Tibial nerve (tissue), 4 donors: ENCODE measurements at regions not wholly inside any gene's neighbourhood (a gene's known extent, or its start where the extent isn't known, plus 50 kb on each side); places are given as distances from the start of the nearest gene placed in this dataset.

Experiments
- DNase-seq, 2 donors: peaks; one replicate each; pipeline ENCODE4 v3.0.0-alpha.2; 2019; ENCODE audit warnings: low spot score in 2 of 2
- H3K27ac ChIP-seq, 4 donors: fragments of 200-600 bp; sonication (generic) in 3 of 4; one replicate each; pipeline ENCODE4 v1.5.1; 2017 to 2019; ENCODE audit warnings: mild to moderate bottlenecking in 1 of 4
- H3K27me3 ChIP-seq, 2 donors: fragments of 200-600 bp; sonication (generic) in 1 of 2; one replicate each; pipeline versions ENCODE4 v1.5.1 to v1.6.0; 2017 to 2019
- H3K36me3 ChIP-seq, 3 donors: fragments of 200-600 bp; sonication (generic); one replicate each; pipeline ENCODE4 v1.5.1; 2018 to 2019
- H3K4me1 ChIP-seq, 4 donors: fragments of 200-600 bp; sonication (generic) in 3 of 4; one replicate each; pipeline ENCODE4 v1.5.1; 2017 to 2019
- H3K4me3 ChIP-seq, 4 donors: fragments of 200-600 bp; sonication (generic) in 3 of 4; one replicate each; pipeline ENCODE4 v1.5.1; 2017 to 2019; ENCODE audit warnings: mild to moderate bottlenecking in 1 of 4, moderate library complexity in 1 of 4
- H3K9me3 ChIP-seq, 4 donors: fragments of 200-600 bp; sonication (generic) in 3 of 4; one replicate each; pipeline ENCODE4 v1.5.1; 2017 to 2019
- EP300 ChIP-seq, 2 donors: sonication (generic); formaldehyde crosslinking; IDR thresholded peaks; one replicate each; pipeline ENCODE4 v1.6.1; 2017; ENCODE audit warnings: antibody characterized with exemption in 2 of 2, mild to moderate bottlenecking in 1 of 2
- POLR2A ChIP-seq, 2 donors: fragments of 450-650 bp; IDR thresholded peaks; one replicate each; pipeline ENCODE4 v1.6.1; 2017; ENCODE audit warnings: antibody characterized with exemption in 2 of 2, mild to moderate bottlenecking in 2 of 2, moderate library complexity in 2 of 2
- WGBS, 2 donors: methylation state at CpG; one replicate each; pipeline ENCODE4 v1.1.5; 2018; 5-methylcytosine and 5-hydroxymethylcytosine counted together
- TF ChIP-seq, protein P1 (sequence below), 5 experiments: fragments of 200-600 bp in 3 of 5; fragments of 450-650 bp in 2 of 5; sonication (generic) in 3 of 5; IDR thresholded peaks; one replicate each; pipeline ENCODE4 v1.5.1; 2016 to 2019; ENCODE audit warnings: antibody characterized with exemption in 5 of 5, mild to moderate bottlenecking in 3 of 5, moderate library complexity in 2 of 5

DNA sequence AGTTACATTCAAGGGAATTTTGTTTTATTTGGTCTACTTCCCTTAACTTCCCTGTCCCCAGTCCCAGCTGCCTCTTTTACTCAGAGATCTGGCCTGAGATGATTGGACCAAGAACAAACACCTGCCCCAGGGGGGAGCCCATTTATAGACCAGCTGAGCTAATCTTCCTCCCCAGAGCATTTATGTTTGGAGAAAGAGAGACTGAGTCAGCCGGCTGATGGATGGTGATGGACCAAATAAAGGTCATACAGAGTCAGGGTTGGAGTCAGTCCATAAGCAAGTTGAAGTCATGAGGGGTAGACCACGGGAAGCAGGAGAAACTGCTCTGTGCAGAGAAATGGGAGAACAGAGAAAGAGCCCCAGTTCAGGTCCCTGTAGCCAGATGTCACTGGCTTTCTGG is 77.7 kb downstream of the TMEM174 start:
- Histone ChIP-seq H3K27me3 (no peaks in the 10 kb centered on the region), H3K4me1 (peaks cover 0 to 16% (median 0%) of the 10 kb centered on the region in 4 donors), H3K36me3 (no peaks in the 10 kb centered on the region), H3K9me3 (no peaks in the 10 kb centered on the region), H3K4me3 (no peak overlapping the region), H3K27ac (no peak overlapping the region)
- 39 to 56% methylated on average over 2 of the region's 2 CpGs for WGBS, 2 donors
- TF ChIP-seq POLR2A (IDR thresholded peaks at IDR 0.05) (no peak), EP300 (IDR thresholded peaks at IDR 0.05) (no peak)
- TF ChIP-seq, protein P1, sequence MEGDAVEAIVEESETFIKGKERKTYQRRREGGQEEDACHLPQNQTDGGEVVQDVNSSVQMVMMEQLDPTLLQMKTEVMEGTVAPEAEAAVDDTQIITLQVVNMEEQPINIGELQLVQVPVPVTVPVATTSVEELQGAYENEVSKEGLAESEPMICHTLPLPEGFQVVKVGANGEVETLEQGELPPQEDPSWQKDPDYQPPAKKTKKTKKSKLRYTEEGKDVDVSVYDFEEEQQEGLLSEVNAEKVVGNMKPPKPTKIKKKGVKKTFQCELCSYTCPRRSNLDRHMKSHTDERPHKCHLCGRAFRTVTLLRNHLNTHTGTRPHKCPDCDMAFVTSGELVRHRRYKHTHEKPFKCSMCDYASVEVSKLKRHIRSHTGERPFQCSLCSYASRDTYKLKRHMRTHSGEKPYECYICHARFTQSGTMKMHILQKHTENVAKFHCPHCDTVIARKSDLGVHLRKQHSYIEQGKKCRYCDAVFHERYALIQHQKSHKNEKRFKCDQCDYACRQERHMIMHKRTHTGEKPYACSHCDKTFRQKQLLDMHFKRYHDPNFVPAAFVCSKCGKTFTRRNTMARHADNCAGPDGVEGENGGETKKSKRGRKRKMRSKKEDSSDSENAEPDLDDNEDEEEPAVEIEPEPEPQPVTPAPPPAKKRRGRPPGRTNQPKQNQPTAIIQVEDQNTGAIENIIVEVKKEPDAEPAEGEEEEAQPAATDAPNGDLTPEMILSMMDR (IDR thresholded peaks at IDR 0.05) = no peak
- no peak for DNase-seq

DNA sequence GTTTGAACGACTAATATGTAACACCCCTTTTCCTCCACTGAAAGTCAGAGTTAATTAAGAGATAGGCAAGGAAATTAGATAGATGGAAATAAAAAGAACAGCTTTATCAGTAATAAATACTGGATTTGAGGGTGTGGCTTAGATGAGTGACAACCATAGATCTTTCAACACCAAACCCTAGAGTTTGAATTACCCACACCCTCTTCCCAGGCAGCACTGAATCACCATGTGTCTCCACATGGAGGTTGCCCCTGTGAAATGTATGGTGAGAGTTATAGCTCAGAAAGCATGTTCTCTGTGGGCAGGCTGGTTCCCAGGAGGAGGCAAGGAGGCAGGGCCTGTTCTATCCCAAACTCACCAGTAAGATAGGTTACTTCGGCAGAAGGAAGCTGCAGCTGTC is 69.7 kb downstream of the TMEM174 start:
- H3K4me3 ChIP-seq = no peak overlapping the region
- no peak for DNase-seq
- H3K9me3 ChIP-seq = no peaks in the 10 kb centered on the region
- no peaks in the 10 kb centered on the region for H3K36me3 ChIP-seq
- H3K27ac ChIP-seq = no peak overlapping the region
- peaks cover 0 to 5% (median 0%) of the 10 kb centered on the region in 4 donors for H3K4me1 ChIP-seq
- H3K27me3 ChIP-seq = no peaks in the 10 kb centered on the region
- TF ChIP-seq EP300 (IDR thresholded peaks at IDR 0.05) (no peak), POLR2A (IDR thresholded peaks at IDR 0.05) (no peak)
- TF ChIP-seq, protein P1 (IDR thresholded peaks at IDR 0.05) = no peak
- WGBS, 2 donors = 71 to 74% methylated on average over 2 of the region's 2 CpGs

DNA sequence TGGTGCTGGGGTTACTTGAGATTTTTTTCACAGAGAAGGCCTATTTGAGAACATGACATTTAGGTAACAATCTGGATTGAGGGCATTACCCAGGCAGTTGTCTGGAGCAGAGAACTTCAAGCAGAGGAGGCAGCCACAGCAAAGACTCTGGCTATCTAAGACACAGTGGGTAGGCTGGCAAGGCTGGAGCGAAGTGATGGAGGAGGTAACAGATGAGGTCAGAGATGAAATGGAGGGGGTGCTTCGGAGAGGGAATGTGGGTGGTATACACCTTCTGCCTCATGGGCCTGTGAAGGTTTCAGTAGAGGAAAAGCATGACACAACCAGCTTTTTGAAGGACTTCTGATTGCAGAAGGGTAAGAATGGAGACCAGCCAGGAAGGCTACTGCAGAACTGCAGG is 65.9 kb downstream of the TMEM174 start:
- no peak for DNase-seq
- Histone ChIP-seq H3K27ac (no peak overlapping the region), H3K27me3 (peaks cover 0 to 14% of the 10 kb centered on the region in 2 donors), H3K4me3 (no peak overlapping the region), H3K4me1 (peaks cover 0 to 8% (median 2%) of the 10 kb centered on the region in 4 donors), H3K36me3 (no peaks in the 10 kb centered on the region), H3K9me3 (no peaks in the 10 kb centered on the region)
- 94 to 95% methylated on average over 2 of the region's 2 CpGs for WGBS, 2 donors
- TF ChIP-seq EP300 (IDR thresholded peaks at IDR 0.05) (no peak), POLR2A (IDR thresholded peaks at IDR 0.05) (no peak)
- TF ChIP-seq, protein P1 (IDR thresholded peaks at IDR 0.05) = no peak

DNA sequence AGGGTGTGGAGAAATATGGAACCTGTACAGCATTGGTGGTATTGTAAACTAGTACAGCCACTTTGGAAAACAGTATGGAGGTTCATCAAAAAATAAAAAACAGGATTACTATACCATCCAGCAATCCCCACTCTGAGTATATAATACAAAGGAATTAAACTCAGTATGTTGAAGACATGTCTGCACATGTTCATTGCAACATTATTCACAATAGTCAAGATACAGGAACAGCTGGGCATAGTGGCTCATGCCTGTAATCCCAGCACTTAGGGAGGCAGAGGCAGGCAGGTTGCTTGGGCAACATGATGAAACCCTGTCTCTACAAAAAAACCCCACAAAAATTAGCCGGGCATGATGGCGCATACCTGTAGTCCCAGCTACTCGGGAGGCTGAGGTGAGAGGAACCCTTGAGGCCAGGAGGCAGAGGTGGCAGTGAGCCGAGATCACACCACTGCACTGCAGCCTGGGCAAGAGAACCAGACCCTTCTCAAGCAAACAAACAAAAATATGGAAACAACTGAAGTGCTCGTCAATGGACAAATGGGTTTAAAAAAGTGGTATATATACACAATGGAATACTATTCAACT is 63.6 kb downstream of the TMEM174 start:
- WGBS, 2 donors = 89 to 90% methylated on average over 5 of the region's 5 CpGs
- Histone ChIP-seq H3K36me3 (no peaks in the 10 kb centered on the region), H3K27ac (no peak overlapping the region), H3K4me1 (peaks cover 0 to 31% (median 14%) of the 10 kb centered on the region in 4 donors), H3K9me3 (no peaks in the 10 kb centered on the region), H3K4me3 (no peak overlapping the region), H3K27me3 (peaks cover 0 to 36% of the 10 kb centered on the region in 2 donors)
- DNase-seq = no peak
- TF ChIP-seq, protein P1 (IDR thresholded peaks at IDR 0.05) = no peak
- TF ChIP-seq POLR2A (IDR thresholded peaks at IDR 0.05) (no peak), EP300 (IDR thresholded peaks at IDR 0.05) (no peak)

DNA sequence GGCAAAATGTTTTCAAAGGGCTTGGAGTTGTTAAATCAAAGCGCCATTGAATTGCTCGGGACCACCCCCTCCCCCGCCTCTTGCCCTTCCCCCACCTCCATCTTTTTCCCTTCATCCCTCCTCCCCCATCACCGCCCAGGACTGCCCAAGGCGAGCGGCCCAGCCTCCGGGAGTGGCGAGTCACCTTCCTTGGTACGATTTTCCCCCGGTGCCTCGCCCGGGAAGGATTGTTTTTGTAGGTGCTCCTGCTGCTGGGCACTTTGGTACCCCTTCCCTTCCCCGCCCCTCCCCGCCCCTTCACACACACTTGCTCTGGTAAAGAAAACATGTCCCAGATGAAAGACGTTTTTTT is 61.2 kb downstream of the TMEM174 start:
- peak overlapping the region; percentile 9 to 84 (median 71) for H3K27ac ChIP-seq
- H3K27me3 ChIP-seq = peaks cover 0 to 59% of the 10 kb centered on the region in 2 donors
- no peak for DNase-seq
- H3K4me1 ChIP-seq = peaks cover 0 to 46% (median 21%) of the 10 kb centered on the region in 4 donors
- H3K9me3 ChIP-seq = no peaks in the 10 kb centered on the region
- no peaks in the 10 kb centered on the region for H3K36me3 ChIP-seq
- H3K4me3 ChIP-seq = peak overlapping the region; percentile 13 to 52 (median 38)
- TF ChIP-seq POLR2A (IDR thresholded peaks at IDR 0.05) = no peak
- no peak for TF ChIP-seq EP300 (IDR thresholded peaks at IDR 0.05)
- TF ChIP-seq, protein P1 (IDR thresholded peaks at IDR 0.05) = no peak
- 12 to 18% methylated on average over 15 of the region's 15 CpGs for WGBS, 2 donors
